BJ (cell line): ENCODE measurements at regions not wholly inside any gene's neighbourhood (a gene's known extent, or its start where the extent isn't known, plus 50 kb on each side); places are given as distances from the start of the nearest gene placed in this dataset.

Experiments
- CTCF ChIA-PET: fragments of 350-600 bp; formaldehyde crosslinking; extraction: SDS; loops from one replicate; lab custom pipeline; 2021; ENCODE audit warnings: antibody characterized with exemption, inconsistent platforms; lab: Yijun Ruan, JAX
- POLR2A ChIA-PET: fragments of 300-600 bp; sonication (Branson Sonifier 250); formaldehyde crosslinking; extraction: SDS; loops from one replicate; lab custom pipeline; 2021; ENCODE audit warnings: antibody characterized with exemption; lab: Charles Lee
- DNase-seq: peaks from one replicate; pipeline ENCODE4 v3.0.0-alpha.2; 2011; ENCODE audit warnings: low read depth
- H3K27me3 ChIP-seq: 2 replicates; pipeline ENCODE4 v1.6.0; 2011; ENCODE audit warnings: low read length; ENCODE audit not compliant: control insufficient read depth, insufficient read depth
- H3K36me3 ChIP-seq: 2 replicates; pipeline ENCODE4 v1.5.1; 2011; ENCODE audit warnings: low read length; ENCODE audit not compliant: control insufficient read depth, insufficient read depth
- H3K4me3 ChIP-seq: 2 replicates; pipeline ENCODE4 v1.5.1; 2011; ENCODE audit warnings: low read depth, mild to moderate bottlenecking, control low read depth, low read length
- CTCF ChIP-seq: IDR thresholded peaks from 2 replicates; pipeline ENCODE4 v1.5.1; 2011; ENCODE audit warnings: low read depth, mild to moderate bottlenecking, control low read depth, inconsistent platforms, low read length, moderate library complexity; ENCODE audit not compliant: insufficient read depth

- Histone ChIP-seq H3K27me3 (no peaks in the 10 kb centered on the region), H3K4me3 (no peak overlapping the region), H3K36me3 (no peaks in the 10 kb centered on the region)
- no peak for DNase-seq
- POLR2A ChIA-PET = no interaction called here
- TF ChIP-seq CTCF = peak; percentile 31; the same call in 1 of the 2 replicates
- CTCF ChIA-PET = interaction anchor here (1.2 kb wide), 2 partner anchors 1887 to 1890 kb away, joined by 3 read pairs; no protein-coding TSS in a partner anchor
These were observed 1246.6 kb upstream of the LRRN3 start for GRCh38 chr7:109844362-109844761.

GRCh38 chr7:109864230-109864629, 1226.7 kb upstream of the LRRN3 start:
- CTCF ChIA-PET = no interaction called here
- TF ChIP-seq CTCF = no peak
- no peak for DNase-seq
- Histone ChIP-seq H3K27me3 (no peaks in the 10 kb centered on the region), H3K36me3 (no peaks in the 10 kb centered on the region), H3K4me3 (no peak overlapping the region)
- POLR2A ChIA-PET = no interaction called here

GRCh38 chr7:109868215-109868860, 1222.6 kb upstream of the LRRN3 start:
- ChIA-PET POLR2A (no interaction called here), CTCF (interaction anchor here (0.6 kb wide), 1 partner anchor 9 kb away, joined by 4 read pairs; no protein-coding TSS in a partner anchor)
- DNase-seq = no peak
- no peak overlapping the region for H3K4me3 ChIP-seq
- H3K36me3 ChIP-seq = no peaks in the 10 kb centered on the region
- no peak for TF ChIP-seq CTCF
- no peaks in the 10 kb centered on the region for H3K27me3 ChIP-seq

GRCh38 chr7:109873296-109873695, 1217.6 kb upstream of the LRRN3 start:
- Histone ChIP-seq H3K4me3 (no peak overlapping the region), H3K36me3 (no peaks in the 10 kb centered on the region), H3K27me3 (no peaks in the 10 kb centered on the region)
- POLR2A ChIA-PET = no interaction called here
- DNase-seq = no peak
- CTCF ChIA-PET = no interaction called here
- no peak for TF ChIP-seq CTCF

- no peaks in the 10 kb centered on the region for H3K27me3 ChIP-seq
- ChIA-PET POLR2A (no interaction called here), CTCF (no interaction called here)
- no peak overlapping the region for H3K4me3 ChIP-seq
- TF ChIP-seq CTCF = no peak
- H3K36me3 ChIP-seq = no peaks in the 10 kb centered on the region
- DNase-seq = no peak
These were observed 1211.6 kb upstream of the LRRN3 start for GRCh38 chr7:109879287-109879828.
